ENCODE measurements at regions not wholly inside any gene's neighbourhood (a gene's known extent, or its start where the extent isn't known, plus 50 kb on each side); places are given as distances from the start of the nearest gene placed in this dataset.

DNA sequence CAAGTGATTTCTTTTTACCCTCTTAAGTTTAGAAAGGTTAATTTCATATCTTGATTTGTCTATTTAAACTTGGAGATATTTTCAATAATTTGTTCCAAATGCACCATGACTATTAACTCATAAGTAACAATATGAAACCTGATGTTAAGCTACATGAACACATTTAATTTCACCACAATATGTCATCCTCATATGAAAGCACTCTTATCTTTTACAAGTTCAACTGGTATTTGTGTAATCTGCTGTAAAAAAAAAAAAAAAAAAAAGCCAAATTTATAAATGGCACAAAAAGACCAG, 110.4 kb downstream of the HFE start:
- no peak for DNase-seq (ENCODE audit: low spot score)

DNA sequence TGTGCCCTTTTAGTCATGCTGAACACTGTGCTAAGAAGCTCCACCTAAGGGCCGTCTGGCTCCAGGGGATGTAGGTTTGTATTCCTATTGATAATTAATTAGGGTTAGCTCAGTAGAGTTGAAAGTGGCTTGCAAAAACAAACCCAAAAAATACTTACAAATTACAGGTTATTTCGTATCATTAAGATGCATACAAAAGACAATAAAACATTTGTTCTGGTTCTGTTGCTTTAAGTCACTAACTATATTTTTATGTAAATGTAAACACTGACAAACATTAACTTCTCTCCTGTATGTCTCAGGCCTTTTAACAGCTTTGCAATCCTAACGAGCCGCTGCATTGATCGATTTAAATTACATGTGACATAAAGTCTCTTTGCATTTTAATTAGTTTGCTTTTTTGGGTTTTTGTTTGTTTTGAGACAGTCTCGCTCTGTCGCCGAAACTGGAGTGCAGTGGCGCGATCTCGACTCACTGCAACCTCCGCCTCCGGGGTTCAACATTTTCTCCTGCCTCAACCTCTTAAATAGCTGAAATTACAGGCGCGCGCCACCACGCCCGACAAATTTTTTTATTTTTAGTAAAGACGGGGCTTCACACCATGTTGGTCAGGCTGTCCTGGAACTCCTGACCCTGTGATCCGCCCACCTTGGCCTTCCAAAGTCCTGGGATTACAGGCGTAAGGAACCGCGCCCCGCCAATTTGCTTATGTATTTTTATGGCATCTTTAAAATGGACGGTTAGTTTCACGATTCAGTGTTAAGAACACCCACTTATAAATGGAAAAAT, 110.9 kb downstream of the HFE start:
- DNase-seq (ENCODE audit: low spot score): no peak

DNA sequence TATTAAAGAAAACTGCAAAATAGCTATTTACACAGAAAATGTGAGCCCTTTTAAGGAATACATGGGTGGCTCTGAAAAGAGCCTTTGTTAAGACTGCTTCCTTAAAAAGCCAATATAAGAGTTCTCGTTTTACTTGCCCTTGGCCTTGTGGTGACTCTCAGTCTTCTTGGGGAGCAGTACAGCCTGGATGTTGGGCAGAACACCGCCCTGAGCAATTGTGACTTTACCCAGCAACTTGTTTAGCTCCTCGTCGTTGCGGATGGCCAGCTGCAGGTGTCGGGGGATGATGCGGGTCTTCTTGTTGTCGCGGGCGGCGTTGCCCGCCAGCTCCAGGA, 111.5 kb downstream of the HFE start:
- no peak for DNase-seq (ENCODE audit: low spot score)

DNA sequence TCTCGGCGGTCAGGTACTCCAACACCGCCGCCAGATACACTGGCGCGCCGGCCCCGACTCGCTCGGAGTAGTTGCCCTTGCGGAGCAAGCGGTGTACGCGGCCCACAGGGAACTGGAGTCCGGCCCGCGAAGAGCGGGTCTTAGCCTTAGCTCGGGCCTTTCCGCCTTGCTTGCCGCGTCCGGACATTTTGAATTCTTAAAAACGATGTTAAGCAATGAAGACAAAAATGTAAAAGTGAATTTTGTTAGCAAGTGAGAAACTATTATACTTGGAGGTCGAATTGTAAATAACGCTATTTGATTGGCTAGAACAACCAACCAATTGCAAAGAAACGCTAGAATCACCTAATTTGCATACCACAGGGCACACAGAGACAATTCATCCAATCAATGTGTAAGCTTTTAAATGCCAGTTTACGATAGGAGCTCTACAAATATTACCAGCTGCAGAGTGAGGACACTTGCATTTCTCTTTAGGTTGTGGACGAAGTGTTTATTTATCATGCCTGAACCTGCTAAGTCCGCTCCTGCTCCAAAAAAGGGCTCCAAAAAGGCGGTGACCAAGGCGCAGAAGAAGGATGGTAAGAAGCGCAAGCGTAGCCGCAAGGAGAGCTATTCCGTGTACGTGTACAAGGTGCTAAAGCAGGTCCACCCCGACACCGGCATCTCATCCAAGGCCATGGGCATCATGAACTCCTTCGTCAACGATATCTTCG, 112.0 kb downstream of the HFE start:
- peak; percentile 82 for DNase-seq (ENCODE audit: low spot score)

DNA sequence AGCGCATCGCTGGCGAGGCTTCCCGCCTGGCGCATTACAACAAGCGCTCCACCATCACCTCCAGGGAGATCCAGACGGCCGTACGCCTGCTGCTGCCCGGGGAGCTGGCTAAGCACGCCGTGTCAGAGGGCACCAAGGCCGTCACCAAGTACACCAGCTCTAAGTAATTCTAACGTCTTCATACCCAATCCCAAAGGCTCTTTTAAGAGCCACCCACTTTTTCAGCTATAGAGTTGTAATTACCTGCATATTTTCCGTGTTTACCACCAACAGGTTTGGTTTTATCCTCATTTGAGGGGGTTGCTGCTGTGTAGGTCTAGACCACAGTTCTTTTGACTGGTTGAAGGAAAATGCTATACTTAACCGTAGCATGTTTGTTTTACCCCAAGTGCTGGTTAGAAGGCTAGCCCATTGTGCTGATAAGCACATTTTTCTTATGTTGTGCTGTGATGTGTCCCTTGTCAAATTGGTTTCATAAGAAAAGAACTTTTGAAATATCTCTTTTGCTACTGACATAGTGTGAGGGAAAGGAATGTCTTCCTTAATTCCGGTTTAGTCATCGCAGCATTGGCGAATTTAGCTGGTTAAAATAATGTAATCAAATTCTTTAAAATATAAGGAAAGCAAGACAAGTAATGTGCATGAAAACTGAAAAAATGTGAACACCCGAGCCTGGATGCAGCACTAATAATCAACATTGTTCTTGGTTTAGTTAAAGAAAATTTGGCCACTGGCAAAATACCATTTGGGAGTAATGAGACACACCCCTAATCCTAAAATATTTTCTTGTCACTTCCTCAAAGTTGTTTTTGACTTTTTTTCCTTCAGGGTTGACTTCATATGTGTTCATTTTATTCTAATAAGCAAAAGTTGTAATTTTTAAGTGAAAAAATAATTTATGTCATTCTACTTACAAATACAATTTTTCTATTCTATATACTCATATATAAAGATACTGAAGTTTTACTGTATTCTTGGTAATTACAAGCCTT, 112.8 kb downstream of the HFE start:
- no peak for DNase-seq (ENCODE audit: low spot score)

DNA sequence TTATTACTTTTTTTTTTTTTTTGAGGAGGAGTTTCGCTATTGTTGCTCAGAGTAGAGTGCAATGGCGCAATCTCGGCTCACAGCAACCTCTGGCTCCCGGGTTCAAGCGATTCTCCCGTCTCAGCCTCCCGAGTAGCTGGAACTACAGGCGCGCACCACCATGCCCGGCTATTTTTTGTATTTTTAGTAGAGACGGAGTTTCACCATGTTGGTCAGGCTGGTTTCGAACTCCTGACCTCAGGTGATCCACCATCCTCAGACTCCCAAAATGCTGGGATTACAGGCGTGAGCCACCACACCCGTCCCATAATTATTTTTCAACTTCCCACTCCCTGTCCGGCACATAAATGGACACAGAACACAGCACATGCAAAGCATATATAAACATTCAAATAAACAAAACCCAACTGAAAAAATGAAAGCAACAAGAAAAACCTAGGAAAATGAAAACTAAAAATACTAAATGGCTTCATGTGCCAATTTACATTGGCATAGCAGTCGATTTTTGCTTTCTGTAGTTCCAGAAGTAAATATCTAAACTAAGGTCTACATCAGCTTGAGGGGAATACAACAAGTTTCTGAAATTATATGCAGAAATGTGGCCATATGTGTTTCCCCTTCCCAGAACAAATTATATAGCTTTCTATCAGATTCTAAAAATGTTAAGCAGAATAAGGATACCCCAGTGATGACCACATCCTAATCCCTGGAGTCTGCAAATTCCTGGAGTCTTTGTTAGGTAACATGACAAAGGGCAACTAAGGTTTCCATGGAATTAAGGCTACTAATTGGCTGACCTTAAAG, 113.9 kb downstream of the HFE start:
- DNase-seq (ENCODE audit: low spot score): no peak

DNA sequence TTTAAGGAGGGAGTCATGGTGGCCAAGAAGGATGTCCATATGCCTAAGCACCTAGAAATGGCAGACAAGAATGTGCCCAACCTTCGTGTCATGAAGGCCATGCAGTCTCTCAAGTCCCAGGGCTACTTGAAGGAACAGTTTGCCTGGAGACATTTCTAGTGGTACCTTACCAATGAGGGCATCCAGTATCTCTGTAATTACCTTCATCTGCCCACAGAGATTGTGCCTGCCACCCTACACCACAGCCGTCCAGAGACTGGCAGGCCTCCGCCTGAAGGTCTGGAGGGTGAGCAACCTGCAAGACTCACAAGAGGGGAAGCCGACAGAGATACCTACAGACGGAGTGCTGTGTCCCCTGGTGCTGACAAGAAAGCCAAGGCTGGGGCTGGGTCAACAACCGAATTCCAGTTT, 115.0 kb downstream of the HFE start:
- no peak for DNase-seq (ENCODE audit: low spot score)

DNA sequence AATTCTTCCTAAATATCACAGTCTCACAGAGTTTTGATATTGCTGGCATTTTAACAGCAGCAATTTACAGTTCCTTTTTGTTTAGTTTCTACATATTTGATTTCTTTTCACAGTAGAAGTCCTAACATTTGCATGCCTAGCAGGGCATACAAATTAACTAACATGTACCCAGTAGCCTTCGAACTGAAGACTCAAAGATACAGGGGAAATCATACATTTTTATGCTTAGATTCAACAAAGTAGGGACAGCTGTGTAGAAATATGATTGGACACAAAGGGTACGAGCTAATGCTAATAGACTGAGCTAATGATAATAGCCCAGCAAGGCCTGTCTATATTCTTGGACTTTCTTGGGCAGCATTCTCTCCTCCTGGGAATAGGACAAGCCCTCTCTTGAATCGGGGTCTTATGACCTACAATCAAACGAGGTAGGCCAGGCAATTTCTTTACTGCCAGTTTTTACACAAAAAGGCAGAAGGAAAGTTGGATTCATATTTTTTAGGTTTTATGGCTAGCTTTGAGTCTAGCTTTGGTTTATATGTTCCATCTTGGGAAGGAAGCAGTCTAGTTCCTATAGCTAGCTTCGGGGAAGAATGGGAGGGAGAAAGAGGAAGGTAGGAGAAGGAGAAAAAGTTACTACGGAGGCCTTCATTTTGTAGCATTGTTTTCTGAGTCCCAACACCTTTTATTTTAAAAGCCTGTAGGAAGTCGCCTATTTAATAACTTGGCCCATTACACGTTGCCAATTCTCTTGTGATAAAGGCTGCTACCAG, 115.8 kb downstream of the HFE start:
- no peak for DNase-seq (ENCODE audit: low spot score)

DNA sequence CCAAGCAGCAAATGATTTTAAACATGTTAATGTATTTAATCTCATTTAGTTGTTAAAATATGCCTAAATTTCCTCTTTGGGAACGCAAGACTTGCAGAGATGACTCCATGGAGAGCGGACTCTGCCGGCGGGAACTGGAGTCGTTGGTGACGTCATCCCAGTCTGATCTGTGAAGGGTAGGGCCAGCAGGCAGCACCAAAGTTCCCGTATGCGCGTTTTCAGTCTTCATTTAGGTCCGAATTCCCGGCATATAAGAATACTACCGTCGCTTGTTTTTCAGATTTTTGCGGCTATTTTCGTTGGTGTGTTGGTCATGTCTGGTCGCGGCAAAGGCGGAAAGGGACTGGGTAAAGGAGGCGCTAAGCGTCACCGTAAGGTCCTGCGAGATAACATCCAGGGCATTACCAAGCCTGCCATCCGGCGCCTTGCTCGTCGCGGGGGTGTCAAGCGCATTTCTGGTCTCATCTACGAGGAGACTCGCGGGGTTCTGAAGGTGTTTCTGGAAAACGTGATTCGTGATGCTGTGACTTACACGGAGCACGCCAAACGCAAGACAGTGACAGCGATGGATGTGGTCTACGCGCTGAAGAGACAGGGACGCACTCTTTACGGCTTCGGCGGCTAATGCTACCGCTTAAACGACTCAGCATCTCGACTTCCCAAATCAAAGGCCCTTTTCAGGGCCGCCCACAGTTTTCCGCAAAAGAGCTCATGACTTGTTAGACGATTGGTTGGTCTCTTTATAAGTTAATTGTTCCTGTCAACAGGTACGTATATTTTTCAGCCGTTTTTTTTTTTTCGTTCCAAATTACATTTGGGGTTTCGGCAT, 117.3 kb downstream of the HFE start:
- DNase-seq (ENCODE audit: low spot score): peak; percentile 80

DNA sequence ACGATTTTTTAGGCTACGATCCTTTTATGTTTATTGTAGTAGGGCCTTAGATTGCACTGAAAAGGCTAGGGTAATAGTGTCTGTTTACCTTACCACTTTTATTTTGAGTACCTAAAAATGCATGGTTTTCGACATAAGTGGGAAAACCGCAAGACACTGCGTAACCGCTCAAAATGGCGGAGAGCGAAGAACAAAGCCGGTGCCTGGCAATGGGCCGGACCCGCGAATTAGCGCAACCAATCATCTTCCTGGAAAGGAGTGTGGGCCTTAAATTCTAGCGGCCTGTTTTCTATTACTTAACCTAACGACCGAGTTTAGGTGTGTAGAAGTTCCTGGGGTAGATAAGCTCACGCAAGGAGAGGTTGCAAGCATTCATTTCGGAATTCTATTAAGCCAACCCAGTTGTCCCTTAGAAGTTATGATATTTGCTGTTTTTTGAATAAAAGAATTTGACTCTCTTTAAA, 118.0 kb downstream of the HFE start:
- no peak for DNase-seq (ENCODE audit: low spot score)

DNA sequence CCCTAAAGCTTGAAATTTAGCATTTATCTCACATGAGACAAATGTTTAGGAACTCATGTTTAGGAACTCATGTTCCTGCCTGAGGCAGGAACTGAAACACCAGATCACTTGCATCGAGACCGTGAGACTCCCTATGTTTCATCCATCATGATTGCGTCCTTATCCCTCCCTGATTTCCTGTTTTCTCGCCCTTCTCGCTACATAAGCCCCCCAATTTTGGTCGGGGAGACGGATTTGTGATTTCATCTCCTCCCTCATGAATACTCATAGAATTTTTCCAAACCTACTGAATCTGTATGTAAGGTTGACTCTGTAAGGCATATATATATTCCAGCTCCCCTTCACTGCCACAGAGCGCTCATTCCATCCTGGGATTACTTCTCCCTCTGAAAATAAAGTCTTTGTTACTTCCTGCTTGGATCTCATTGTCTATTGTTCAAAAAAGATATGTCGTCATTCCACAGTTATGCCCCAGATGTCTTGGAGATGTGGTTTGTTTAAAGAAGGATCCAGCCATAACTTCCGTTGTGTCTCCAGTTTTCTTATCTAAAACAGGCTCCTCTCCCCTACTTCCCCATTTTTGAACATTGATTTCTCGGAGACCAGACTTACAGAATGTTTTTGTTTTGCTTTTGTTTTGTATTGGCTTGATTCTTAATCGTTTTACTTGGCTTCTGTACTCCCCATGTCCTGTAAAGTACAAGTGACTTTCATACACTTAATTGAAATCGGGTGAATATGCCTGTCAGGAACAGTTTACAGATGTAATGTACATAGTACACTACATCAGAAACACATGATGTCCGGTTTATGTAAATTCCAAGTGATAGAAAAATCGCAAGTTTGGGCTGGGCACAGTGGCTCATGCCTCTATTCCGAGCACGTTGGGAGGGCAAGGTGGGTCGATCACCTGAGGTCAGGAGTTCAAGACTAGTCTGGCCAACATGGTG, 118.7 kb downstream of the HFE start:
- peak; percentile 79 for DNase-seq (ENCODE audit: low spot score)

DNA sequence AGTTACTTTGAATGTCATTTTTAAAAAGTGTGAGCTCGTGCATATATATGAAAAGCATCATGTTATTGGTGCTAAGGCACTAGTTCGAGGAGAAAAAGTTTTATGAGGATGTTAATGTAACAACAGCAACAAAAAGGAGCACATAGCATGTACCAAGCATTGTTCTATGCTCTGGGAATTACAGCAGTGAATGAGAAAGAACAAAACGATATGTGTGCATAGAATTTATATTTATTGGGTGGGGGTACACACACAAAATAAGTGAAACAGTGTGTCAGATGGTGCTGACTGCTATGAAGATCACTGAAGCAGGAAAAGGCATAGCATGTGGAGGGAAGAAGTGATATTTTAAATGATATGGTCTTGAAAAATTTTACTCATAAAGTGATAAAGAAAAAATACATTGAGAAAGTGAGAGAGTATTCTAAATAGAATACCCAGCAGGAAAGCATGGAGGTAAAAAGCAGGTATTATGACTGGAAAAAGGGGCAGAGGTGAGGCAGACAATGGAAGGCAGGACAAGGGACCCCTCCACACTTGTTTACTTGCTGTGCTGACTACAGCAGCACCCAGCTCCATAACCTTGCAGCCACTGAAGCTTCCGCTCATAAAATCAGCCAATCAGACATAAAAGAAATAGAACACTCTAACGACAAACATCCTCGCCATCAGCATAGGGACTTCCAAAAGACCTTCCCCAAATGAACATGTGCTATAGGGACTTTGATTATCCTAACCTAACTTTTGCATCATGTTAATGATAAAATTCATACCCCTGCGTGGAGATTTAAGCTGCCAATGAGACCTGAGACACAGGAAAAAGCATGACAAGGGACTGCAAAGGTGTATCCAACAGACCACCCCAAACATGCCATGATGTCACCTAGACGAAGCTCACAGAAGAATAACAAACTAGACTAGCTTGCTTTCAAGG, 119.9 kb downstream of the HFE start:
- DNase-seq (ENCODE audit: low spot score): no peak

DNA sequence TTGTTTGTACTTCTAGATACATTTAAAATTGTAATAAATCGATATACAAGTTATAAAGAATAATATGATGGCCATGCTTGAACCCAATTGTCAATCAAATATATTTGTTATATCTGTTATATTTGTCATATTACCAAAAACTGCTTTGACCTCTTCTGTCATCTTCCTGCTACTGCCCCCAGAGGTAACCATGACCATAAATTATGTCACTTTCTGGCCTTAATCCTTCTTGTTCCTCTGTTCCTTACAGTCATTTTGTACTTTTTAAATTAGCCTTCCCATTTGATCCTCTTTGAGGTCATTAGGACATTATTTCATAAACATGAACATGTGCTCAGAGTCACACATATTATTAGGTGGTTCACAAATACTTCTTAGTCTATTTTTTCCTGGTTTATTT, 124.7 kb downstream of the HFE start:
- no peak for DNase-seq (ENCODE audit: low spot score)

DNA sequence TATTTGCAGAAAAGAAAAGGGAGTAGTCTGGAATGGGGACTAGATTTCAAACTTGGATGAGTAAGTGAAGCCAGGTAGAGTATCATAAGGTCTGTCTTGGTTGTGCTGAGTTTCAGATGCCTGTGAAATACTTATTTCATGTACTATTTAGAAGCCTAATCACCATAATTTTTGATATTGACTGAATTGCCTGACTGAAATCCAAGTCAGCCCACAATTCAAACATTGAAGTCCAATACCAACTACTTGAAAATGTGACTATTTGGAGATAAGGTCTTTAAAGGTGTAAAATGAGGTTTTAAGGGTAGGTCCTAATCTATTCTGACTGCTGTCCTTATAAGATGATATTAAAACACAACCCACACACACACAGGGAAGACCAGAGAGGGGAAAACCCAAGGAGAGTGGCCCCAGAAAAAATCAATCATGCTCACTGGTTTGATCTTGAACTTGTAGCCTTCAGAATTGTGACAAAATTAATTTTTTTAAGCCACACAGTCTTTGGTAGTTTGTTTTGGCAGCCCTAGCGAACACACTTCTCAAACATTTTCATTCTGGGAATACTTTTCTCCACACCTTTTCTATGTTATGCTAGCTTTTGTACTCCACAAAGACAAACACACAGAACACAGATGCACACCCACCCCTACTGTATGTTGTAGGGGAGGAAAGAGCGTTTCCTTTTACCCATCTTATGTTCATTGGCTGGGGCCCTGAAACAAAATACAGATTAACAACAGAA, 126.3 kb downstream of the HFE start:
- DNase-seq (ENCODE audit: low spot score): no peak

DNA sequence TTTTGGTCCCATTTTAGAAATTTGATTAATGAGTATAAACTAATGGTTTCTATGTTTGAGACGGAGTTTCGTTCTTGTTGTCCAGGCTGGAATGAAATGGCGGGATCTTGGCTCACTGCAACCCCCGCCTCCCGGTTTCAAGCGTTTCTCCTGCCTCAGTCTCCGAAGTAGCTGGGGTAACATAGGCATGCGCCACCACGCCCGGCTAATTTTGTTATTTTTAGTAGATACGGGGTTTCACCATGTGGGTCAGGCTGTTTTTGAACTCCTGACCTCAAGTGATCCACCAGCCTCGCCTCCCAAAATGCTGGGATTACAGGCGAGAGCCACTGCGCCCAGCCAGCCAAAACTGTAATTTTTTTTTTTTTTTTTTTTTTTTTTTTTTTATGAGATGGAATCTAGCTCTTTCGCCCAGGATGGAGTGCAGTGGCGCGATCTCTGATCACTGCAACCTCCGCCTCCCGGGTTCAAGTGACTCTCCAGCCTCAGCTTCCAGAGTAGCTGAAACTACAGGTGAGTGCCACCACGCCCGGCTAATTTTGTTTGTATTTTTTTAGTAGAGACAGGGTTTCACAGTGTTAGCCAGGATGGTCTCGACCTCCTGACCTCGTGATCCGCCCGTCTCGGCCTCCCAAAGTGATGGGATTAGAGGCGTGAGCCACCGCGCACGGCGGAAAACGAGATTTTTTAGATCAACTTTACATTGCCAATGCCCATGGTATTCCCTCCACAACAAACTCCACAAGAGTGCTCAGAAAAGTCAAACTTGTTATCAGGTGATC, 127.8 kb downstream of the HFE start:
- no peak for DNase-seq (ENCODE audit: low spot score)
